Sciatic nerve (tissue), 2 donors: ENCODE measurements at regions not wholly inside any gene's neighbourhood (a gene's known extent, or its start where the extent isn't known, plus 50 kb on each side); places are given as distances from the start of the nearest gene placed in this dataset.

Experiments used
- ATAC-seq: fragments of 200-7000 bp; cut with Tn5 transposase; one replicate; pipeline ENCODE4 v1.9.1; 2020; ENCODE audit warnings: mild to moderate bottlenecking, moderate library complexity
- DNase-seq: peaks from one replicate; pipeline ENCODE4 v3.0.0-alpha.2; 2020; ENCODE audit warnings: low spot score
- intact Hi-C: fragments of 100-400 bp; cut with DNase I; formaldehyde crosslinking; loops from one replicate; pipeline ENCODE4 v1.14.2; 2022
- donor health status: DM: no; HTN: no; CAD: no.
- donor health status: DM: no; HTN: no; CAD: no.

- intact Hi-C loops: no loop called here
- ATAC-seq (no peak), DNase-seq (no peak)
Measured at GRCh38 chr6:754202-754601, 61.3 kb upstream of the EXOC2 start.

GRCh38 chr6:753486-753885, 60.5 kb upstream of the EXOC2 start:
- ATAC-seq (no peak), DNase-seq (no peak)
- intact Hi-C loops: no loop called here

DNA sequence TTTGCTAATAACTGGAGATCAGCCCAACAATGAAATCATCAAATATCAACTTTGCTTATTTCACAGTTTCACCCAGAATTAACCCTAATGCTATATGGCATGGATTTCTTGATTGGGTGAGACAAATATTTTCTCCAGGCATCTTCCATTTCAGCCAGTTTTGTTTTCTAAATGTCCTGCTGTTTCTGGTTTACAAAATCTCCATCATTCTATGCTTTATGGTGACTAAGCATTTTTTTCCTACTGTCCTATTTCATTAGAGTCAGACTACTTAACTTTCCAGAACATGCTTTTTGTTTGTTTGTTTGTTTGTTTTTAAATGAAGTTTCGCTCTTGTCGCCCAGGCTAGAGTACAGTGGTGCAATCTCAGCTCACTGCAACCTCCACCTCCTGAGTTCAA, 59.5 kb upstream of the EXOC2 start:
- no peak for ATAC-seq
- no peak for DNase-seq
- intact Hi-C loops: no loop called here

DNA sequence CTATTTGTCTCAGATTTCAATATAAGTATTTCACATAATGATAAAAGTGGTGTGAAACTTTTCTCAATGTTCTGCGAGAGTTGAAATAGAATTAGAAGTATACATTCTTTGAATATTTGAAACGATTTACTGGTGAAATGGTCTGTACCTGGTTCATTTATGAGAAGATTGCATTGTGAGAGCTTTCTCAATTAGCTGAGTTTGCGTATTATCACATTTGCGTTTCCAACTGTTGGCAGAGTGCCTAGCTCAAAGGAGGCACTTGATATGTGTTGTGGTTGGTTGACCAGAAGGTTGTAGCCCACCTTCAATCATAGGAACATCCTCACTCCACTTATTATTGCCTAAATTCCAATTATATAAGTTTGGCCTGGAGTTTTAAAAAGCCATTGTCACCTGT, 58.8 kb upstream of the EXOC2 start:
- DNase-seq: no peak
- intact Hi-C loops: no loop called here
- ATAC-seq: no peak

GRCh38 chr6:747921-748320, 55.0 kb upstream of the EXOC2 start:
- ATAC-seq: no peak
- intact Hi-C loops: no loop called here
- DNase-seq: no peak

GRCh38 chr6:747028-747427, 54.1 kb upstream of the EXOC2 start:
- ATAC-seq (no peak), DNase-seq (no peak)
- intact Hi-C loops: no loop called here

- no peak for ATAC-seq
- DNase-seq: no peak
- intact Hi-C loops: no loop called here
Measured at GRCh38 chr6:744666-745353, 51.9 kb upstream of the EXOC2 start.

DNA sequence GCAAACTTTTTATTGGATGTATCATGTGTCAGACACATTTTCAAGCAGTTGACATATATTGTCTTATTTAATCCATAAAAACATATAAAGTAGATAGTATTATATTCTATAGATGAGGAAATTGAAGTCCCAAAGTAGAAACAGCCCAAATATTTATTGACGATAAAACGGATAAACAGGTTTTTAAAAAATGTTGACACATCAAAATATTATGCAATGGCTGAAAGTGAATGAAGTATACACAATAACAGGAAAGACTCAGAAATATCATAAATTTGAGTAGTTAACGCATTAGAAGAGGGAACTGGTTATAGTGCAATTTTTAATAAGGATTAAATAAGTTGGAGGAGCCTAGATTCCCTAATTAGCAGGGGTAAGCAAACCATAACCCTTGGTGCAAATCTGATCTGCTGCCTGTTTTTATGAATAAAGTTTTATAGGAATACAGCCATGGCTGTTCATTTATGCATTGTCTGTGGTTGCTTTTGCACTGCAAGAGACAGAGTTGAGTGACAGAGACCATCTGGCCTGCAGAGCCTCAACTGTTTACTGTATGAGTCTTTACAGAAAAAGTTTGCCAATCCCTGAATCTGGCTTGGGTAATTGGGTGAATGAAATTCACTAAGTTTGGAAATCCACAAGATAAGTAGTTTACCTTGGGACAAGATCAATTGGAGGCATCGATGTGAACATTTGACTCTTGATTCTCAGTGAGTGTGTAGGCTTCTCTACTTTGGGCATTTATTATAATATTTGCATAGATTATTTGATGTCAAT, 50.6 kb upstream of the EXOC2 start:
- no peak for ATAC-seq
- intact Hi-C loops: no loop called here
- DNase-seq: no peak
